Neural crest cell (in vitro differentiated cells): ENCODE measurements at regions not wholly inside any gene's neighbourhood (a gene's known extent, or its start where the extent isn't known, plus 50 kb on each side); places are given as distances from the start of the nearest gene placed in this dataset.

Source experiments
- DNase-seq: peaks from one replicate; pipeline ENCODE4 v3.0.0; 2021; ENCODE audit warnings: low read depth, mixed read lengths, low spot score
- H3K27ac Mint-ChIP-seq: one replicate; pipeline ENCODE4 v1.8.0; 2021; ENCODE audit warnings: mild to moderate bottlenecking, mixed read lengths; ENCODE audit not compliant: unreplicated experiment
- H3K27me3 Mint-ChIP-seq: 2 replicates; pipeline ENCODE4 v1.8.0; 2021; ENCODE audit warnings: low read depth, mild to moderate bottlenecking, mixed read lengths
- H3K36me3 Mint-ChIP-seq: 2 replicates; pipeline ENCODE4 v1.8.0; 2021; ENCODE audit warnings: low read depth, mild to moderate bottlenecking, mixed read lengths
- H3K4me1 Mint-ChIP-seq: 2 replicates; pipeline ENCODE4 v1.8.0; 2021; ENCODE audit warnings: mixed read lengths
- H3K4me3 Mint-ChIP-seq: one replicate; pipeline ENCODE4 v1.8.0; 2021; ENCODE audit warnings: mild to moderate bottlenecking, mixed read lengths
- H3K9me3 Mint-ChIP-seq: 2 replicates; pipeline ENCODE4 v1.8.0; 2021; ENCODE audit warnings: mixed read lengths
- TF ChIP-seq, protein P1 (sequence below): fragments of 200-600 bp; sonication (generic); conservative IDR thresholded peaks from 2 replicates; pipeline ENCODE4 v1.5.0; 2021; ENCODE audit warnings: antibody characterized with exemption, mild to moderate bottlenecking

DNA sequence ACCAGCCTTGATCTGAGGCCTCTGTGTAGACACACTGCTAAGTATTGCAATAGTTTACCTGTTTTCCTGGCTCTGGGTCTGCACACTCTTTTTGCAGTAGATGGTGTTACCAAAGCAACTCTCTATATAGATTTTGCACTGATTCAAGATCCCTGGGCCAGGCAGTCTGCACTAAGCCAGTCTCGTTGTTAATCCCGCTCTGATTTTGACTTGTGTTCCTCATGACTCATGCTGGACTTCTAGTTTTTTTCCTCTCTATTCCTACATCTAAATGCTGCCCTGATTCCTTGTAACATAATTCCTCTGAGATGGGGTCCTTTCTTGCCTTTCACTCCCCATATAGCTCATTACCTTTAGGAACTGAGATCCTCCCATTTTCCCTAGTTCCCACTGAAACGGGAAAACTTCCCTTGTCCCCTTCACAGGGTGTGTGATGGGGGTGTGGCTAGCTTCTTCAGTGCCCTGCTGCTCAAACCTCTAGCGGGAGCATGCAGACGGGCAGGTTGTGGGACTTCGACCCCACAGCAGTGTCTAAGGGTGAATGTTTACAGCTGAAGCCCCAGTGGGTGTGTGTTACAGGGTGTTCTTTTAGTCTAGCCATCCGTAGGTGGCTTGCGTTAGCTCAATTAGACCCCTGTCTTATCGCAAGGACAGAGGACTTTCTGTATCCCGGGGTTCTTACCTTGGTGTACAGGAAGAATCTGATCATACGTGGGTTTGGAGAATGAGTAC, 106.5 kb upstream of the RAB3GAP2 start:
- Mint-ChIP-seq H3K27ac (no peak overlapping the region), H3K36me3 (no peaks in the 10 kb centered on the region), H3K27me3 (no peaks in the 10 kb centered on the region), H3K4me1 (no peaks in the 10 kb centered on the region), H3K9me3 (no peaks in the 10 kb centered on the region), H3K4me3 (no peak overlapping the region)
- TF ChIP-seq, protein P1, sequence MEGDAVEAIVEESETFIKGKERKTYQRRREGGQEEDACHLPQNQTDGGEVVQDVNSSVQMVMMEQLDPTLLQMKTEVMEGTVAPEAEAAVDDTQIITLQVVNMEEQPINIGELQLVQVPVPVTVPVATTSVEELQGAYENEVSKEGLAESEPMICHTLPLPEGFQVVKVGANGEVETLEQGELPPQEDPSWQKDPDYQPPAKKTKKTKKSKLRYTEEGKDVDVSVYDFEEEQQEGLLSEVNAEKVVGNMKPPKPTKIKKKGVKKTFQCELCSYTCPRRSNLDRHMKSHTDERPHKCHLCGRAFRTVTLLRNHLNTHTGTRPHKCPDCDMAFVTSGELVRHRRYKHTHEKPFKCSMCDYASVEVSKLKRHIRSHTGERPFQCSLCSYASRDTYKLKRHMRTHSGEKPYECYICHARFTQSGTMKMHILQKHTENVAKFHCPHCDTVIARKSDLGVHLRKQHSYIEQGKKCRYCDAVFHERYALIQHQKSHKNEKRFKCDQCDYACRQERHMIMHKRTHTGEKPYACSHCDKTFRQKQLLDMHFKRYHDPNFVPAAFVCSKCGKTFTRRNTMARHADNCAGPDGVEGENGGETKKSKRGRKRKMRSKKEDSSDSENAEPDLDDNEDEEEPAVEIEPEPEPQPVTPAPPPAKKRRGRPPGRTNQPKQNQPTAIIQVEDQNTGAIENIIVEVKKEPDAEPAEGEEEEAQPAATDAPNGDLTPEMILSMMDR, result no peak
- DNase-seq, result no peak

DNA sequence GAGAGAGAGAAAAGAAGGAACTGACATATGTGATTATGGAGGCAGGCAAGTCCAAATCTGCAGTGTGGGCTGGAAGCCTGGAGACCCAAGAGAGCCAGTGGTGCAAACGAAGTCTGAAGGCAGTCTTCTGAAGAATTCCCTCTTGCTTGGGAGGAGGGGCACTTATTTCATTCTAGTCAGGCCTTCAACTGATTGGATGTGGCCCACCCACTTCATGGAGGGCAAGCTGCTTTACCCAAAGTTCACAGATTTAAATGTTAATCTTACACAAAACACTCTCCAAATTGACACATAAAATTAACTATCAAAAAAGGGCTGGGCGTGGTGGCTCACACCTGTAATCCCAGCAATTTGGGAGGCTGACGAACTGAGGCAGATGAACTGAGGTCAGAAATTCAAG, 103.5 kb upstream of the RAB3GAP2 start:
- TF ChIP-seq, protein P1, result no peak
- no peak for DNase-seq
- Mint-ChIP-seq H3K36me3 (no peaks in the 10 kb centered on the region), H3K27me3 (no peaks in the 10 kb centered on the region), H3K4me3 (no peak overlapping the region), H3K4me1 (no peaks in the 10 kb centered on the region), H3K9me3 (no peaks in the 10 kb centered on the region), H3K27ac (no peak overlapping the region)

DNA sequence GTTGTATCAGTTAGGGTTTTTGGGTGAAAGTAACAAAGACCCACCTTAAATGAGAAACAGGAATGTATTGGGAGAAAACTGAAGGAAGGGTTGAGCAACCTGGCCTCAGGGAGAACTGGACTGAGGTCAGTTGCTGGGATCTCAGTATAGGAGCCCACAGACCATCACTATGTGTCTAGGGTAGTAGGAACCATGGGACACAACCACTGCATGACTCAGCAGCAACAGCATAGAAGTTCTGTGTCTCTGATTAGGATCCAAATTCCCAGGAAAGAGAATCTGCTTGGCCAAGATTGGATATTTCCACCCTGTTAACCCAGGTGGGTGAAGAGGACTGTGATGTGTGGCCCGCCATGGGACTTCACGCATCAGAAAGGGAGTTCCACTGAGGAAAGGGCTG, 102.2 kb upstream of the RAB3GAP2 start:
- no peak for DNase-seq
- TF ChIP-seq, protein P1, result no peak
- Mint-ChIP-seq H3K4me3 (no peak overlapping the region), H3K4me1 (peaks cover 4% of the 10 kb centered on the region), H3K27ac (no peak overlapping the region), H3K36me3 (no peaks in the 10 kb centered on the region), H3K27me3 (no peaks in the 10 kb centered on the region), H3K9me3 (no peaks in the 10 kb centered on the region)

DNA sequence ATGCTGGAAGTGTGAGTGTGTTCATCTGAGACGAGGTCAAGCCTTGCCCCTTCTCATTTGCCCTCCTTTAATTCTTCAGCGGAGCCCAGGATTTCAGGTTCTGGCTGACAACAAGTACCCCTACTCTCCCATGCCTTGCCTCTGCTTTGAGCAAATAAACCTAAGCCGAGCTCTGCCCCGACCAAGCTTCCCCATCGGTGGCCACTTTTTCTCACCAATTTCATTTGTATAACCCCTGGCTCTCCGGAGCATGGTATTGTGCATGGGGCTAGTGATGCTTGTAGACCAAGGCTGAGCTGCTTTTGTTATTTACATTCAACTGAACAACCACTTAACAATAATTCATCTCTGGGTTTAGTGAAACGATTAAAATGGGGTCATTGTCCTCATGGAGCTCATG, 100.2 kb upstream of the RAB3GAP2 start:
- Mint-ChIP-seq H3K4me1 (peaks cover 11% of the 10 kb centered on the region), H3K36me3 (no peaks in the 10 kb centered on the region), H3K4me3 (no peak overlapping the region), H3K27ac (peak overlapping the region; percentile 29), H3K27me3 (no peaks in the 10 kb centered on the region), H3K9me3 (no peaks in the 10 kb centered on the region)
- no peak for DNase-seq
- TF ChIP-seq, protein P1, result no peak

DNA sequence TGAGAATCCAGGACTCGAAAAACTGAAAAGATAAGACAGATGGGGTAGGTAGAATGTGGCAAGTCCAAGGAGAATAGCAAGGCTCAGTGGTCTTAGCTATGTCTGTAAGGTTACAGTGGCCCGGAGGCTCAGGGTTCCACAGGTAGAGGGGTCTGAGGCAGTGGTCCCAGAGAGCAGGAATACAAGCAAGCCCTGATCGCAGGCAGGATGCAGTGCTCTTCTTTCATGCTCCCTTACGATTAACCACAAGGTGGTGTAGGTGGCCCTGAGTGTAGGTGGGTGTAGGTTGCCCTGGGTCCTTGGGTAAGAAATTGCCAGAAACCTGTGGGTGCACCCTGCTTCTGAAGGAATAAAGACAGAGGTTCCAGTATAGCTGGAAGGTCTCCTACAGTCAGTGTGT, 99.1 kb upstream of the RAB3GAP2 start:
- Mint-ChIP-seq H3K4me3 (no peak overlapping the region), H3K36me3 (no peaks in the 10 kb centered on the region), H3K27me3 (no peaks in the 10 kb centered on the region), H3K27ac (no peak overlapping the region), H3K9me3 (no peaks in the 10 kb centered on the region), H3K4me1 (peaks cover 11% of the 10 kb centered on the region)
- TF ChIP-seq, protein P1, result no peak
- DNase-seq, result no peak
